IMR-90 (cell line): ENCODE measurements at regions not wholly inside any gene's neighbourhood (a gene's known extent, or its start where the extent isn't known, plus 50 kb on each side); places are given as distances from the start of the nearest gene placed in this dataset.
A peak's percentile ranks its signal among the peaks of the same experiment; 100 is the strongest.

Source experiments
- ATAC-seq: fragments of 200-7000 bp; cut with Tn5 transposase; 2 replicates; pipeline ENCODE4 v1.9.1; 2020; ENCODE audit warnings: low read depth, mild to moderate bottlenecking, moderate library complexity
- BruUV-seq: library from RNA; stranded (reverse); fragments of 400-500 nt; replicated peaks from 2 replicates; lab custom pipeline; 2021; lab: Mats Ljungman, UMichigan
- CTCF ChIA-PET: fragments of 300-600 bp; formaldehyde crosslinking; extraction: SDS; loops from one replicate; lab custom pipeline; 2021; ENCODE audit warnings: antibody characterized with exemption; lab: Yijun Ruan, JAX
- POLR2A ChIA-PET: fragments of 300-600 bp; sonication (Branson Sonifier 250); formaldehyde crosslinking; loops from one replicate; lab custom pipeline; 2022; ENCODE audit warnings: antibody characterized with exemption; ENCODE audit not compliant: unreplicated experiment; lab: Charles Lee
- DNase-seq: peaks from one replicate; pipeline ENCODE4 v3.0.0; 2013
- H2AFZ ChIP-seq: replicated peaks from 2 replicates; pipeline ENCODE3; 2013; ENCODE audit warnings: low read length, mild to moderate bottlenecking; ENCODE audit not compliant: poor library complexity
- H2AK5ac ChIP-seq: 2 replicates; pipeline ENCODE4 v1.6.1; 2013; ENCODE audit warnings: low read depth, low read length, inconsistent platforms
- H2AK9ac ChIP-seq: replicated peaks from 2 replicates; pipeline ENCODE3; 2013; ENCODE audit warnings: mild to moderate bottlenecking, low read depth, low read length, moderate library complexity; ENCODE audit not compliant: poor library complexity
- H2BK120ac ChIP-seq: 2 replicates; pipeline ENCODE4 v1.6.1; 2013; ENCODE audit warnings: low read depth, low read length, inconsistent platforms
- H2BK15ac ChIP-seq: 3 replicates; pipeline ENCODE4 v1.6.1; 2013; ENCODE audit warnings: low read depth, low read length, inconsistent platforms
- H2BK20ac ChIP-seq: 2 replicates; pipeline ENCODE4 v1.6.1; 2013; ENCODE audit warnings: low read depth, mild to moderate bottlenecking, inconsistent platforms, low read length, moderate library complexity
- H2BK5ac ChIP-seq: 2 replicates; pipeline ENCODE4 v1.6.1; 2013; ENCODE audit warnings: mild to moderate bottlenecking, low read depth, low read length, inconsistent platforms; ENCODE audit not compliant: poor library complexity, severe bottlenecking
- H3K14ac ChIP-seq: replicated peaks from 2 replicates; pipeline ENCODE4 v1.6.1; 2013; ENCODE audit warnings: low read depth, low read length, inconsistent platforms
- H3K18ac ChIP-seq: 2 replicates; pipeline ENCODE4 v1.6.1; 2013; ENCODE audit warnings: low read depth, low read length, control low read depth
- H3K23ac ChIP-seq: 2 replicates; pipeline ENCODE4 v1.6.1; 2013; ENCODE audit warnings: low read depth, low read length, inconsistent platforms
- H3K27ac ChIP-seq: 2 replicates; pipeline ENCODE4 v1.5.1; 2013; ENCODE audit warnings: mild to moderate bottlenecking, control low read depth, low read length; ENCODE audit not compliant: insufficient read depth
- H3K27me3 ChIP-seq: 2 replicates; pipeline ENCODE4 v1.6.1; 2013; ENCODE audit warnings: low read length; ENCODE audit not compliant: control insufficient read depth, insufficient read depth
- H3K36me3 ChIP-seq: 2 replicates; pipeline ENCODE4 v1.6.1; 2013; ENCODE audit warnings: low read length, mixed read lengths; ENCODE audit not compliant: control insufficient read depth, insufficient read depth
- H3K4ac ChIP-seq: 2 replicates; pipeline ENCODE4 v1.6.1; 2013; ENCODE audit warnings: low read depth, low read length, inconsistent platforms
- H3K4me1 ChIP-seq: 2 replicates; pipeline ENCODE4 v1.6.1; 2013; ENCODE audit warnings: low read length, mixed read lengths; ENCODE audit not compliant: control insufficient read depth, insufficient read depth
- H3K4me2 ChIP-seq: 2 replicates; pipeline ENCODE4 v1.6.1; 2013; ENCODE audit warnings: low read depth, mild to moderate bottlenecking, control low read depth, low read length, moderate library complexity
- H3K4me3 ChIP-seq: 2 replicates; pipeline ENCODE4 v1.5.1; 2013; ENCODE audit warnings: low read depth, mild to moderate bottlenecking, control low read depth, low read length, moderate library complexity; ENCODE audit not compliant: insufficient read depth
- H3K56ac ChIP-seq: 2 replicates; pipeline ENCODE4 v1.6.1; 2013; ENCODE audit warnings: low read length, inconsistent platforms; ENCODE audit not compliant: insufficient read depth; ENCODE audit errors: extremely low read depth
- H3K79me1 ChIP-seq, 2 experiments: 2 replicates each; pipeline ENCODE4 v1.6.1; 2013; ENCODE audit warnings: low read length in 2 of 2, inconsistent platforms in 1 of 2, low read depth in 1 of 2
- H3K9ac ChIP-seq: 2 replicates; pipeline ENCODE4 v1.6.1; 2013; ENCODE audit warnings: low read depth, low read length, control low read depth
- H3K9me1 ChIP-seq: 2 replicates; pipeline ENCODE4 v1.6.1; 2013; ENCODE audit warnings: low read length, inconsistent platforms; ENCODE audit not compliant: insufficient read depth
- H3K9me3 ChIP-seq: 2 replicates; pipeline ENCODE4 v1.6.1; 2013; ENCODE audit warnings: low read length; ENCODE audit not compliant: control insufficient read depth, insufficient read depth
- H4K20me1 ChIP-seq: 2 replicates; pipeline ENCODE4 v1.6.1; 2013; ENCODE audit warnings: low read length, inconsistent platforms; ENCODE audit not compliant: insufficient read depth
- H4K5ac ChIP-seq: 2 replicates; pipeline ENCODE4 v1.6.1; 2013; ENCODE audit warnings: mild to moderate bottlenecking, low read depth, low read length, control low read depth
- H4K8ac ChIP-seq, 2 experiments: 2 replicates each; pipeline ENCODE4 v1.6.1; 2013; ENCODE audit warnings: low read depth in 2 of 2, low read length in 2 of 2, control low read depth in 1 of 2, inconsistent platforms in 1 of 2
- H4K91ac ChIP-seq: 2 replicates; pipeline ENCODE4 v1.6.1; 2013; ENCODE audit warnings: low read depth, low read length, inconsistent platforms; ENCODE audit not compliant: insufficient read depth
- BHLHE40 ChIP-seq: fragments of 150-350 bp; IDR thresholded peaks from 2 replicates; pipeline ENCODE4 v1.6.1; 2016; ENCODE audit warnings: mild to moderate bottlenecking, low read depth, low read length
- NFE2L2 ChIP-seq: fragments of 150-350 bp; IDR thresholded peaks from 2 replicates; pipeline ENCODE4 v1.6.1; 2016; ENCODE audit warnings: low read depth, mild to moderate bottlenecking, low read length
- RAD21 ChIP-seq: IDR thresholded peaks from 2 replicates; pipeline ENCODE4 v1.6.1; 2012; ENCODE audit warnings: low read length, improper control_type of control experiment
- RFX5 ChIP-seq: IDR thresholded peaks from 2 replicates; pipeline ENCODE4 v1.8.0; 2012; ENCODE audit warnings: low read depth, mild to moderate bottlenecking, low read length, moderate library complexity
- SMC3 ChIP-seq: fragments of 150-350 bp; IDR thresholded peaks from 2 replicates; pipeline ENCODE4 v1.6.1; 2016; ENCODE audit warnings: low read depth, mild to moderate bottlenecking, antibody characterized with exemption, low read length, moderate library complexity
- WGBS, 2 experiments: methylation state at CpG; one replicate each; pipeline versions ENCODE4 v1.1.5 to v1.1.7; 2013; ENCODE audit warnings: missing lambda C conversion rate in 2 of 2; ENCODE audit not compliant: insufficient read length in 1 of 2; ENCODE audit errors: extremely low coverage in 2 of 2; 5-methylcytosine and 5-hydroxymethylcytosine counted together
- dilution Hi-C: fragments of 300-500 bp; cut with HindIII; formaldehyde crosslinking; loops from one replicate; pipeline ENCODE4 v1.14.3; 2018; ENCODE audit warnings: low sequenced_read_pairs; ENCODE audit not compliant: unreplicated experiment
- in situ Hi-C: fragments of 300-500 bp; cut with MboI; formaldehyde crosslinking; loops from 3 replicates; pipeline ENCODE4 v1.14.3; 2019; ENCODE audit warnings: low sequenced_read_pairs, inconsistent platforms, mixed read lengths
- intact Hi-C: fragments of 100-400 bp; cut with micrococcal nuclease; formaldehyde crosslinking; loops from 2 replicates; pipeline ENCODE4 v1.10.0; 2022
- TF ChIP-seq, protein P1 (sequence below): fragments of 150-350 bp; IDR thresholded peaks from 2 replicates; pipeline ENCODE4 v1.6.1; 2017; ENCODE audit warnings: mild to moderate bottlenecking, antibody characterized with exemption, low read length, low read depth
- TF ChIP-seq, protein P2 (sequence below): conservative IDR thresholded peaks from 2 replicates; pipeline ENCODE4 v1.5.1; 2012; ENCODE audit warnings: mild to moderate bottlenecking, low read depth, low read length, improper control_type of control experiment

DNA sequence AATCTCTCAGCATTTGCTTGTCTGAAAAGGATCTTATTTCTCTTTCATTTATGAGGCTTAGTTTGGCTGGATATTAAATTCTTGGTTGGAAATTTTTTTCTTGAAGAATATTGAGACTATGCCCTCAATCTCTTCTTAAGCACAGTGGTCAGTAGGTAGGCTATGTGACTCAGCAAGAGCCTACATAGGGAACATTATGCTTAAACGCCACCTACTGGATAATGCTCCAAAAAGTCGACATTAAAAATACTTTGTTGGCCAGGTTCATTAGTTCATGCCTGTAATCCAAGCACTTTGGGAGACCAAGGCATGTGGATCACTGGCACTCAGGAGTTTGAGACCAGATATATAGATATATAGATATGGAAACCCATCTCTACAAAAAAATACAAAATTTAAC is 678.0 kb upstream of the USP24 start:
- H4K91ac ChIP-seq: no peak overlapping the region
- H3K9ac ChIP-seq: no peak overlapping the region
- H2BK5ac ChIP-seq: no peak overlapping the region
- no peak overlapping the region for H2AK5ac ChIP-seq
- no peak overlapping the region for H3K4me2 ChIP-seq
- H3K36me3 ChIP-seq: no peaks in the 10 kb centered on the region
- no peaks in the 10 kb centered on the region for H3K9me1 ChIP-seq
- H2AK9ac ChIP-seq: no peak overlapping the region
- H2BK15ac ChIP-seq: no peak overlapping the region
- no peak overlapping the region for H3K4me3 ChIP-seq
- no peak overlapping the region for H4K5ac ChIP-seq
- 0 out of 2 replicates have a peak overlapping the region, but pooled peaks have one; percentile 1 for H3K4ac ChIP-seq
- H3K14ac ChIP-seq: no peak overlapping the region
- H3K56ac ChIP-seq: no peak overlapping the region
- H3K23ac ChIP-seq: no peak overlapping the region
- H2BK20ac ChIP-seq: no peak overlapping the region
- TF ChIP-seq NFE2L2 (0 out of 2 replicates have a peak, but pooled peaks have one; percentile 14), RAD21 (peak; percentile 47), SMC3 (peak; percentile 37), BHLHE40 (no peak), RFX5 (no peak)
- TF ChIP-seq, protein P1, sequence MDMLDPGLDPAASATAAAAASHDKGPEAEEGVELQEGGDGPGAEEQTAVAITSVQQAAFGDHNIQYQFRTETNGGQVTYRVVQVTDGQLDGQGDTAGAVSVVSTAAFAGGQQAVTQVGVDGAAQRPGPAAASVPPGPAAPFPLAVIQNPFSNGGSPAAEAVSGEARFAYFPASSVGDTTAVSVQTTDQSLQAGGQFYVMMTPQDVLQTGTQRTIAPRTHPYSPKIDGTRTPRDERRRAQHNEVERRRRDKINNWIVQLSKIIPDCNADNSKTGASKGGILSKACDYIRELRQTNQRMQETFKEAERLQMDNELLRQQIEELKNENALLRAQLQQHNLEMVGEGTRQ: no peak
- TF ChIP-seq, protein P2, sequence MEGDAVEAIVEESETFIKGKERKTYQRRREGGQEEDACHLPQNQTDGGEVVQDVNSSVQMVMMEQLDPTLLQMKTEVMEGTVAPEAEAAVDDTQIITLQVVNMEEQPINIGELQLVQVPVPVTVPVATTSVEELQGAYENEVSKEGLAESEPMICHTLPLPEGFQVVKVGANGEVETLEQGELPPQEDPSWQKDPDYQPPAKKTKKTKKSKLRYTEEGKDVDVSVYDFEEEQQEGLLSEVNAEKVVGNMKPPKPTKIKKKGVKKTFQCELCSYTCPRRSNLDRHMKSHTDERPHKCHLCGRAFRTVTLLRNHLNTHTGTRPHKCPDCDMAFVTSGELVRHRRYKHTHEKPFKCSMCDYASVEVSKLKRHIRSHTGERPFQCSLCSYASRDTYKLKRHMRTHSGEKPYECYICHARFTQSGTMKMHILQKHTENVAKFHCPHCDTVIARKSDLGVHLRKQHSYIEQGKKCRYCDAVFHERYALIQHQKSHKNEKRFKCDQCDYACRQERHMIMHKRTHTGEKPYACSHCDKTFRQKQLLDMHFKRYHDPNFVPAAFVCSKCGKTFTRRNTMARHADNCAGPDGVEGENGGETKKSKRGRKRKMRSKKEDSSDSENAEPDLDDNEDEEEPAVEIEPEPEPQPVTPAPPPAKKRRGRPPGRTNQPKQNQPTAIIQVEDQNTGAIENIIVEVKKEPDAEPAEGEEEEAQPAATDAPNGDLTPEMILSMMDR: peak; percentile 38
- WGBS, 2 experiments: no CpG with 5 or more reads among the region's 2 CpGs
- CTCF ChIA-PET: no interaction called here
- H3K27me3 ChIP-seq: no peaks in the 10 kb centered on the region
- dilution Hi-C loops (no loop called here), in situ Hi-C loops (no loop called here), intact Hi-C loops (no loop called here)
- BruUV-seq: no TSS peak
- ATAC-seq (peak; percentile 44; the same call in 1 of the 2 replicates), DNase-seq (peak; percentile 61)
- H4K20me1 ChIP-seq: no peaks in the 10 kb centered on the region
- H2AFZ ChIP-seq: no peak overlapping the region
- H3K18ac ChIP-seq: no peak overlapping the region
- no peaks in the 10 kb centered on the region for H3K4me1 ChIP-seq
- peaks cover 7% of the 10 kb centered on the region for H3K9me3 ChIP-seq
- H3K79me1 ChIP-seq: no peaks in the 10 kb centered on the region
- H4K8ac ChIP-seq: no peak overlapping the region
- no peak overlapping the region for H3K27ac ChIP-seq
- POLR2A ChIA-PET: no interaction called here
- no peak overlapping the region for H2BK120ac ChIP-seq
